Progenitor cell of endocrine pancreas (in vitro differentiated cells): ENCODE measurements at regions not wholly inside any gene's neighbourhood (a gene's known extent, or its start where the extent isn't known, plus 50 kb on each side); places are given as distances from the start of the nearest gene placed in this dataset.

ENCODE experiments used
- DNase-seq: peaks from one replicate; pipeline ENCODE4 v3.0.0; 2021; ENCODE audit warnings: low spot score; ENCODE audit not compliant: unreplicated experiment
- H3K27ac Mint-ChIP-seq: 2 replicates; pipeline ENCODE4 v1.8.0; 2021; ENCODE audit warnings: mild to moderate bottlenecking, moderate library complexity, mixed read lengths
- H3K27me3 Mint-ChIP-seq: 2 replicates; pipeline ENCODE4 v1.8.0; 2021; ENCODE audit warnings: mixed read lengths
- H3K36me3 Mint-ChIP-seq: 2 replicates; pipeline ENCODE4 v1.8.0; 2022; ENCODE audit warnings: mixed read lengths; ENCODE audit not compliant: insufficient read depth
- H3K4me1 Mint-ChIP-seq: 2 replicates; pipeline ENCODE4 v1.8.0; 2021; ENCODE audit warnings: low read depth, mixed read lengths
- H3K4me3 Mint-ChIP-seq: 2 replicates; pipeline ENCODE4 v1.8.0; 2021; ENCODE audit warnings: low read depth, mild to moderate bottlenecking, moderate library complexity, mixed read lengths
- H3K9me3 Mint-ChIP-seq: 2 replicates; pipeline ENCODE4 v1.8.0; 2021; ENCODE audit warnings: low read depth, mixed read lengths
- CTCF ChIP-seq: fragments of 200-600 bp; sonication (generic); IDR thresholded peaks from one replicate; pipeline ENCODE4 v1.5.0; 2021; ENCODE audit warnings: antibody characterized with exemption, mild to moderate bottlenecking; ENCODE audit not compliant: unreplicated experiment

- H3K27me3 Mint-ChIP-seq: no peaks in the 10 kb centered on the region
- H3K4me3 Mint-ChIP-seq: no peak overlapping the region
- no peaks in the 10 kb centered on the region for H3K36me3 Mint-ChIP-seq
- no peak for DNase-seq
- H3K9me3 Mint-ChIP-seq: no peaks in the 10 kb centered on the region
- no peak overlapping the region for H3K27ac Mint-ChIP-seq
- TF ChIP-seq CTCF: no peak
- no peaks in the 10 kb centered on the region for H3K4me1 Mint-ChIP-seq
Measured at GRCh38 chr9:105968811-105969466, 274.6 kb downstream of the TMEM38B start.

GRCh38 chr9:105969636-105970035 is 275.3 kb downstream of the TMEM38B start:
- no peaks in the 10 kb centered on the region for H3K27me3 Mint-ChIP-seq
- TF ChIP-seq CTCF: no peak
- no peak overlapping the region for H3K27ac Mint-ChIP-seq
- H3K9me3 Mint-ChIP-seq: no peaks in the 10 kb centered on the region
- no peak for DNase-seq
- H3K4me3 Mint-ChIP-seq: no peak overlapping the region
- no peaks in the 10 kb centered on the region for H3K36me3 Mint-ChIP-seq
- no peaks in the 10 kb centered on the region for H3K4me1 Mint-ChIP-seq

- Mint-ChIP-seq H3K4me3 (no peak overlapping the region), H3K27me3 (no peaks in the 10 kb centered on the region), H3K36me3 (no peaks in the 10 kb centered on the region), H3K4me1 (no peaks in the 10 kb centered on the region), H3K27ac (no peak overlapping the region), H3K9me3 (no peaks in the 10 kb centered on the region)
- no peak for DNase-seq
- TF ChIP-seq CTCF: no peak
Measured at GRCh38 chr9:105971986-105972385, 277.6 kb downstream of the TMEM38B start.

- H3K4me3 Mint-ChIP-seq: no peak overlapping the region
- TF ChIP-seq CTCF: no peak
- no peaks in the 10 kb centered on the region for H3K27me3 Mint-ChIP-seq
- H3K4me1 Mint-ChIP-seq: peaks cover 2% of the 10 kb centered on the region
- H3K36me3 Mint-ChIP-seq: no peaks in the 10 kb centered on the region
- DNase-seq: no peak
- no peaks in the 10 kb centered on the region for H3K9me3 Mint-ChIP-seq
- no peak overlapping the region for H3K27ac Mint-ChIP-seq
Measured at GRCh38 chr9:105972466-105973204, 278.3 kb downstream of the TMEM38B start.

- H3K36me3 Mint-ChIP-seq: no peaks in the 10 kb centered on the region
- no peak for DNase-seq
- no peak for TF ChIP-seq CTCF
- no peaks in the 10 kb centered on the region for H3K9me3 Mint-ChIP-seq
- no peak overlapping the region for H3K4me3 Mint-ChIP-seq
- peaks cover 11% of the 10 kb centered on the region for H3K4me1 Mint-ChIP-seq
- H3K27me3 Mint-ChIP-seq: no peaks in the 10 kb centered on the region
- no peak overlapping the region for H3K27ac Mint-ChIP-seq
Measured at GRCh38 chr9:105973951-105974351, 279.6 kb downstream of the TMEM38B start.
